Chondrocyte (in vitro differentiated cells): ENCODE measurements at regions not wholly inside any gene's neighbourhood (a gene's known extent, or its start where the extent isn't known, plus 50 kb on each side); places are given as distances from the start of the nearest gene placed in this dataset.
A peak's percentile ranks its signal among the peaks of the same experiment; 100 is the strongest.

Experiments used
- DNase-seq: peaks from one replicate; pipeline ENCODE4 v3.0.0; 2021; ENCODE audit warnings: mixed read lengths, low spot score
- H3K27ac Mint-ChIP-seq: one replicate; pipeline ENCODE4 v1.8.0; 2021; ENCODE audit warnings: mild to moderate bottlenecking, moderate library complexity, mixed read lengths; ENCODE audit not compliant: unreplicated experiment
- H3K27me3 Mint-ChIP-seq: 2 replicates; pipeline ENCODE4 v1.8.0; 2021; ENCODE audit warnings: low read depth, mixed read lengths
- H3K36me3 Mint-ChIP-seq: 2 replicates; pipeline ENCODE4 v1.8.0; 2021; ENCODE audit warnings: low read depth, mixed read lengths
- H3K4me1 Mint-ChIP-seq: 2 replicates; pipeline ENCODE4 v1.8.0; 2021; ENCODE audit warnings: low read depth, mild to moderate bottlenecking, mixed read lengths
- H3K4me3 Mint-ChIP-seq: one replicate; pipeline ENCODE4 v1.8.0; 2021; ENCODE audit warnings: mild to moderate bottlenecking, moderate library complexity, mixed read lengths; ENCODE audit not compliant: unreplicated experiment
- H3K9me3 Mint-ChIP-seq: 2 replicates; pipeline ENCODE4 v1.8.0; 2021; ENCODE audit warnings: low read depth, mixed read lengths
- CTCF ChIP-seq: fragments of 200-600 bp; sonication (generic); IDR thresholded peaks from 2 replicates; pipeline ENCODE4 v1.5.0; 2021; ENCODE audit warnings: antibody characterized with exemption, mild to moderate bottlenecking, moderate library complexity

DNA sequence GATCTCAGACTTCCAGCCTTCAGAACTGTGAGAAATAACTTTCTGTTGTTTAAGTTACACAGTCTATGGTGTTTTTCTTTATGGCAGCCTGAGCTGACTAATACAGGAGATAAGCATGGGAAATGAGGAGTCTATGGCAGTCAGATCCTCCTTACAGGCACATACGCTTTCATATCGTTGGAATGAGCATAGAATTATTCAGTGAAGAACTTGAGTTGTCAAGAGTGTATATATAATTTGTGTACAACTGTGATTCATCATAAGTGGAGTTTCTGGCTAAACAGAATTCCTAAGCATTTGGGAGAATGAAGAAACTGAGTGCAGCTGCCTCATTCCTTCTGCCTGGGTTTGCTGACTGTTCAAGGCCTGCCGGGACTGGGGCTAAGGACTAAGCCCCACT is 516.7 kb downstream of the ADRA2A start:
- Mint-ChIP-seq H3K9me3 (no peaks in the 10 kb centered on the region), H3K4me3 (no peak overlapping the region), H3K36me3 (no peaks in the 10 kb centered on the region), H3K27me3 (peaks cover 5% of the 10 kb centered on the region), H3K4me1 (no peaks in the 10 kb centered on the region), H3K27ac (no peak overlapping the region)
- no peak for TF ChIP-seq CTCF
- no peak for DNase-seq

- Mint-ChIP-seq H3K27me3 (peaks cover 11% of the 10 kb centered on the region), H3K4me1 (no peaks in the 10 kb centered on the region), H3K27ac (no peak overlapping the region), H3K9me3 (no peaks in the 10 kb centered on the region), H3K4me3 (no peak overlapping the region), H3K36me3 (no peaks in the 10 kb centered on the region)
- no peak for TF ChIP-seq CTCF
- DNase-seq: no peak
Measured at GRCh38 chr10:111595173-111595572, 518.3 kb downstream of the ADRA2A start.

GRCh38 chr10:111598433-111599059 is 521.7 kb downstream of the ADRA2A start:
- peaks cover 11% of the 10 kb centered on the region for H3K27me3 Mint-ChIP-seq
- no peak overlapping the region for H3K4me3 Mint-ChIP-seq
- no peaks in the 10 kb centered on the region for H3K4me1 Mint-ChIP-seq
- H3K36me3 Mint-ChIP-seq: no peaks in the 10 kb centered on the region
- DNase-seq: no peak
- peak; percentile 83 for TF ChIP-seq CTCF
- H3K9me3 Mint-ChIP-seq: no peaks in the 10 kb centered on the region
- H3K27ac Mint-ChIP-seq: no peak overlapping the region

GRCh38 chr10:111599943-111600342 is 523.1 kb downstream of the ADRA2A start:
- Mint-ChIP-seq H3K36me3 (no peaks in the 10 kb centered on the region), H3K27ac (no peak overlapping the region), H3K4me3 (no peak overlapping the region), H3K27me3 (peaks cover 9% of the 10 kb centered on the region), H3K9me3 (peaks cover 5% of the 10 kb centered on the region), H3K4me1 (no peaks in the 10 kb centered on the region)
- TF ChIP-seq CTCF: no peak
- no peak for DNase-seq

GRCh38 chr10:111600772-111601171 is 523.9 kb downstream of the ADRA2A start:
- no peak overlapping the region for H3K27ac Mint-ChIP-seq
- H3K4me3 Mint-ChIP-seq: no peak overlapping the region
- H3K9me3 Mint-ChIP-seq: peaks cover 5% of the 10 kb centered on the region
- no peaks in the 10 kb centered on the region for H3K4me1 Mint-ChIP-seq
- no peak for DNase-seq
- H3K27me3 Mint-ChIP-seq: peaks cover 9% of the 10 kb centered on the region
- H3K36me3 Mint-ChIP-seq: no peaks in the 10 kb centered on the region
- no peak for TF ChIP-seq CTCF
